ENCODE measurements at regions not wholly inside any gene's neighbourhood (a gene's known extent, or its start where the extent isn't known, plus 50 kb on each side); places are given as distances from the start of the nearest gene placed in this dataset.

DNA sequence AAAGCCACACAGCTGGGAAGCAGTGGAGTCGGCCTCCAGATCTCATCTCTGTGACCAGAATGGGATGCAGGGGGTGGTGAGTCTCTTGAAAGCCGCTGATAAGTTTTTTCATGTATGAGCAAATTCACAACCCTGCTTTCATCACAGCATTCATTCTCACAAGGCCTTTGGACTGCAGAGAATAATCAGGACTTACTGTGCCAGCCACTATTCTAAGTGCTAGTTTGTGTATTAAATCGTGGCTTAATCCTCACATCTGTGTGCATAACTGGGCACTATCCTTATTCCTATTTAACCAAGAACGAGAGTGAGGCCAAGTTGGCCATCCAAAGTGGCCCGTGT, 64.2 kb upstream of the POLG start:
- TF ChIP-seq, protein P1, sequence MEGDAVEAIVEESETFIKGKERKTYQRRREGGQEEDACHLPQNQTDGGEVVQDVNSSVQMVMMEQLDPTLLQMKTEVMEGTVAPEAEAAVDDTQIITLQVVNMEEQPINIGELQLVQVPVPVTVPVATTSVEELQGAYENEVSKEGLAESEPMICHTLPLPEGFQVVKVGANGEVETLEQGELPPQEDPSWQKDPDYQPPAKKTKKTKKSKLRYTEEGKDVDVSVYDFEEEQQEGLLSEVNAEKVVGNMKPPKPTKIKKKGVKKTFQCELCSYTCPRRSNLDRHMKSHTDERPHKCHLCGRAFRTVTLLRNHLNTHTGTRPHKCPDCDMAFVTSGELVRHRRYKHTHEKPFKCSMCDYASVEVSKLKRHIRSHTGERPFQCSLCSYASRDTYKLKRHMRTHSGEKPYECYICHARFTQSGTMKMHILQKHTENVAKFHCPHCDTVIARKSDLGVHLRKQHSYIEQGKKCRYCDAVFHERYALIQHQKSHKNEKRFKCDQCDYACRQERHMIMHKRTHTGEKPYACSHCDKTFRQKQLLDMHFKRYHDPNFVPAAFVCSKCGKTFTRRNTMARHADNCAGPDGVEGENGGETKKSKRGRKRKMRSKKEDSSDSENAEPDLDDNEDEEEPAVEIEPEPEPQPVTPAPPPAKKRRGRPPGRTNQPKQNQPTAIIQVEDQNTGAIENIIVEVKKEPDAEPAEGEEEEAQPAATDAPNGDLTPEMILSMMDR (conservative IDR thresholded peaks at IDR 0.05; ENCODE audit: low read depth, low read length): no peak
- TF ChIP-seq EZH2phosphoT487 (IDR thresholded peaks at IDR 0.05; ENCODE audit: borderline replicate concordance, low read length): no peak
- TF ChIP-seq EZH2 (IDR thresholded peaks at IDR 0.05; ENCODE audit: low read length, unreplicated experiment): no peak

Data from PC-3 (cell line).